ENCODE measurements at regions not wholly inside any gene's neighbourhood (a gene's known extent, or its start where the extent isn't known, plus 50 kb on each side); places are given as distances from the start of the nearest gene placed in this dataset.
"Not testable (repeated sequence)": the region's sequence is repeated elsewhere in the genome, so short reads cannot be mapped to it uniquely, and the experiment has no call there.

GRCh38 chr2:160616149-160616548 is 122.5 kb upstream of the RBMS1 start:
- Mint-ChIP-seq H3K27me3 (ENCODE audit: low read depth in 3 of 3) (peaks cover 0 to 4% (median 2%) of the 10 kb centered on the region in 3 donors), H3K36me3 (peaks cover 0 to 14% of the 10 kb centered on the region in 2 donors), H3K27ac (peak overlapping the region in 1 of 7 donors; percentile 33), H3K9me3 (peaks cover 9 to 17% (median 11%) of the 10 kb centered on the region in 7 donors), H3K4me3 (no peak overlapping the region), H3K4me1 (peaks cover 3% of the 10 kb centered on the region)
- no peak overlapping the region for H3K4me3 ChIP-seq (replicated peaks in 1 of 3; ENCODE audit: low read depth in 2 of 3, low read length in 3 of 3)
- no peak overlapping the region for H2AFZ ChIP-seq (ENCODE audit: insufficient read depth, low read depth, low read length, poor library complexity, severe bottlenecking)
- H4K20me1 ChIP-seq (ENCODE audit: insufficient read depth, low read length): no peaks in the 10 kb centered on the region
- H3K27ac ChIP-seq (ENCODE audit: low read depth in 1 of 2, low read length in 2 of 2): no peak overlapping the region
- no peak for DNase-seq
- H3K27me3 ChIP-seq (ENCODE audit: control insufficient read depth in 2 of 2, insufficient read depth in 2 of 2, low read length in 2 of 2): no peaks in the 10 kb centered on the region
- no peaks in the 10 kb centered on the region for H3K4me1 ChIP-seq (ENCODE audit: control insufficient read depth in 1 of 2, insufficient read depth in 2 of 2, low read length in 2 of 2)
- no peak overlapping the region for H3K4me2 ChIP-seq (replicated peaks; ENCODE audit: extremely low read depth, low read length, poor library complexity, severe bottlenecking)
- TF ChIP-seq, protein P1, sequence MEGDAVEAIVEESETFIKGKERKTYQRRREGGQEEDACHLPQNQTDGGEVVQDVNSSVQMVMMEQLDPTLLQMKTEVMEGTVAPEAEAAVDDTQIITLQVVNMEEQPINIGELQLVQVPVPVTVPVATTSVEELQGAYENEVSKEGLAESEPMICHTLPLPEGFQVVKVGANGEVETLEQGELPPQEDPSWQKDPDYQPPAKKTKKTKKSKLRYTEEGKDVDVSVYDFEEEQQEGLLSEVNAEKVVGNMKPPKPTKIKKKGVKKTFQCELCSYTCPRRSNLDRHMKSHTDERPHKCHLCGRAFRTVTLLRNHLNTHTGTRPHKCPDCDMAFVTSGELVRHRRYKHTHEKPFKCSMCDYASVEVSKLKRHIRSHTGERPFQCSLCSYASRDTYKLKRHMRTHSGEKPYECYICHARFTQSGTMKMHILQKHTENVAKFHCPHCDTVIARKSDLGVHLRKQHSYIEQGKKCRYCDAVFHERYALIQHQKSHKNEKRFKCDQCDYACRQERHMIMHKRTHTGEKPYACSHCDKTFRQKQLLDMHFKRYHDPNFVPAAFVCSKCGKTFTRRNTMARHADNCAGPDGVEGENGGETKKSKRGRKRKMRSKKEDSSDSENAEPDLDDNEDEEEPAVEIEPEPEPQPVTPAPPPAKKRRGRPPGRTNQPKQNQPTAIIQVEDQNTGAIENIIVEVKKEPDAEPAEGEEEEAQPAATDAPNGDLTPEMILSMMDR (IDR thresholded peaks at IDR 0.05): no peak
- H3K9ac ChIP-seq (ENCODE audit: insufficient read depth, low read length, poor library complexity, severe bottlenecking): no peak overlapping the region
- H3K36me3 ChIP-seq (replicated peaks in 1 of 2; ENCODE audit: control insufficient read depth in 1 of 2, insufficient read depth in 2 of 2, low read length in 2 of 2): no peaks in the 10 kb centered on the region
- no peaks in the 10 kb centered on the region for H3K79me2 ChIP-seq (ENCODE audit: insufficient read depth, low read length)
- intact Hi-C loops (cut with micrococcal nuclease): no loop called here
- 100% methylated on average over 1 of the region's 2 CpGs for WGBS (ENCODE audit: insufficient coverage)
- H3K9me3 ChIP-seq (replicated peaks in 1 of 2; ENCODE audit: control insufficient read depth in 1 of 2, insufficient read depth in 1 of 2, low read length in 2 of 2): peaks cover 0 to 7% of the 10 kb centered on the region in 2 donors

DNA sequence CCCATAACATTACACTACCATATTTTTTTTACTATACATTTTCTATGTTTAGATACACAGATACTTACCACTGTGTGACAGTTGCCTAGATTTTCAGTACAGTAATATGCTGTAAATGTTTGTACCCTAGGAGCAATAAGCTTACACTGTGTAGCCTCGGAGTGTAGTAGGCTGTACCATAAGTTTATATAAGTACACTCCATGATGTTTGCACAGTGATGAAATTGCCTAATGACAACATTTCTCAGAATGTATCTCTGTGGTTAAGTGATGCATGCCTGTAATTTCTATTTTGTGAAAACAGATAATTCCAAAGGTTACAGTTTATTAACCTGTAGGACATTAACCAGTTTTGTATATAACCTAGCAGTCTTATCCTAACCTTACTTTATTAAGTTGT is 128.1 kb upstream of the RBMS1 start:
- DNase-seq: no peak
- Histone ChIP-seq H3K27ac (ENCODE audit: low read depth in 1 of 2, low read length in 2 of 2) (no peak overlapping the region), H3K27me3 (ENCODE audit: control insufficient read depth in 2 of 2, insufficient read depth in 2 of 2, low read length in 2 of 2) (no peaks in the 10 kb centered on the region), H3K9ac (ENCODE audit: insufficient read depth, low read length, poor library complexity, severe bottlenecking) (no peak overlapping the region), H3K4me1 (ENCODE audit: control insufficient read depth in 1 of 2, insufficient read depth in 2 of 2, low read length in 2 of 2) (no peaks in the 10 kb centered on the region), H3K4me3 (replicated peaks in 1 of 3; ENCODE audit: low read depth in 2 of 3, low read length in 3 of 3) (no peak overlapping the region), H2AFZ (ENCODE audit: insufficient read depth, low read depth, low read length, poor library complexity, severe bottlenecking) (no peak overlapping the region), H4K20me1 (ENCODE audit: insufficient read depth, low read length) (no peaks in the 10 kb centered on the region), H3K36me3 (replicated peaks in 1 of 2; ENCODE audit: control insufficient read depth in 1 of 2, insufficient read depth in 2 of 2, low read length in 2 of 2) (no peaks in the 10 kb centered on the region), H3K79me2 (ENCODE audit: insufficient read depth, low read length) (no peaks in the 10 kb centered on the region), H3K4me2 (replicated peaks; ENCODE audit: extremely low read depth, low read length, poor library complexity, severe bottlenecking) (no peak overlapping the region), H3K9me3 (replicated peaks in 1 of 2; ENCODE audit: control insufficient read depth in 1 of 2, insufficient read depth in 1 of 2, low read length in 2 of 2) (no peaks in the 10 kb centered on the region)
- TF ChIP-seq, protein P1 (IDR thresholded peaks at IDR 0.05): no peak
- H3K4me3 Mint-ChIP-seq: no peak overlapping the region
- no CpG with 5 or more reads among the region's 1 CpG for WGBS (ENCODE audit: insufficient coverage)
- H3K27me3 Mint-ChIP-seq (ENCODE audit: low read depth in 3 of 3): no peaks in the 10 kb centered on the region
- peaks cover 0 to 3% of the 10 kb centered on the region in 2 donors for H3K36me3 Mint-ChIP-seq
- H3K27ac Mint-ChIP-seq: no peak overlapping the region
- H3K9me3 Mint-ChIP-seq: peaks cover 0 to 9% (median 8%) of the 10 kb centered on the region in 7 donors
- intact Hi-C loops (cut with micrococcal nuclease): no loop called here
- no peaks in the 10 kb centered on the region for H3K4me1 Mint-ChIP-seq

DNA sequence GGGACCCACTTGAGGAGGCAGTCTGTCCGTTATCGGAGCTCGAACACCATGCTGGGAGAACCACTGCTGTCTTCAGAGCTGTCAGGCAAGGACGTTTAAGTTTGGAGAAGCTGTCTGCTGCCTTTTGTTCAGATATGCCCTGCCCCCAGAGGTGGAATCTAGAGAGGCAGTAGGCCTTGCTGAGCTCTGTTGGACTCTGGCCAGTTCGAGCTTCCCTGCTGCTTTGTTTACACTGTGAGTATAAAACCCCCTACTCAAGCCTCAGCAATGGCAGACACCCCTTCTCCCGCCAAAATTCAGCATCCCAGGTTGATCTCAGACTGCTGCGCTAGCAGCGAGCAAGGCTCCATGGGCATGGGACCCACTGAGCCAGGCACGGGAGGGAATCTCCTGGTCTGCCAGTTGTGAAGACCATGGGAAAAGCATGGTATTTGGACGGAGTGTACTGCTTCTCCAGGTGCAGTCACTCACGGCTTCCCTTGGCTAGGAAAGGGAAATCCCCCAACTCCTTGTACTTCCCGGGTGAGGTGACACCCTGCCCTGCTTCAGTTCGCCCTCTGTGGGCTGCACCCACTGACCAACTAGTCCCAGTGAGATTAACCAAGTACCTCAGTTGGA is 134.5 kb upstream of the RBMS1 start:
- H3K36me3 ChIP-seq (replicated peaks in 1 of 2; ENCODE audit: control insufficient read depth in 1 of 2, insufficient read depth in 2 of 2, low read length in 2 of 2); intact Hi-C loops (cut with micrococcal nuclease); H3K4me3 ChIP-seq (replicated peaks in 1 of 3; ENCODE audit: low read depth in 2 of 3, low read length in 3 of 3); H3K36me3 Mint-ChIP-seq; H2AFZ ChIP-seq (ENCODE audit: insufficient read depth, low read depth, low read length, poor library complexity, severe bottlenecking); H3K27ac Mint-ChIP-seq; H3K27ac ChIP-seq (ENCODE audit: low read depth in 1 of 2, low read length in 2 of 2); H4K20me1 ChIP-seq (ENCODE audit: insufficient read depth, low read length); H3K4me3 Mint-ChIP-seq; DNase-seq; H3K79me2 ChIP-seq (ENCODE audit: insufficient read depth, low read length); H3K27me3 Mint-ChIP-seq (ENCODE audit: low read depth in 3 of 3); H3K9ac ChIP-seq (ENCODE audit: insufficient read depth, low read length, poor library complexity, severe bottlenecking); H3K4me2 ChIP-seq (replicated peaks; ENCODE audit: extremely low read depth, low read length, poor library complexity, severe bottlenecking); H3K4me1 ChIP-seq (ENCODE audit: control insufficient read depth in 1 of 2, insufficient read depth in 2 of 2, low read length in 2 of 2); H3K27me3 ChIP-seq (ENCODE audit: control insufficient read depth in 2 of 2, insufficient read depth in 2 of 2, low read length in 2 of 2); H3K9me3 ChIP-seq (replicated peaks in 1 of 2; ENCODE audit: control insufficient read depth in 1 of 2, insufficient read depth in 1 of 2, low read length in 2 of 2); H3K4me1 Mint-ChIP-seq: not testable (repeated sequence)
- WGBS (ENCODE audit: insufficient coverage): over 99% methylated on average over 8 of the region's 13 CpGs
- peaks cover 2 to 14% (median 8%) of the 10 kb centered on the region in 7 donors for H3K9me3 Mint-ChIP-seq

Measured in CD14-positive monocyte (primary cell).